SK-N-SH treated with all-trans-retinoic acid at 6 μM for 48 hours (cell line): ENCODE measurements at regions not wholly inside any gene's neighbourhood (a gene's known extent, or its start where the extent isn't known, plus 50 kb on each side); places are given as distances from the start of the nearest gene placed in this dataset.

Experiments used
- ARNTL ChIP-seq: fragments of 450-650 bp; formaldehyde crosslinking; IDR thresholded peaks from 2 replicates; pipeline ENCODE4 v1.5.0; 2020; ENCODE audit warnings: low read depth, mild to moderate bottlenecking, moderate library complexity, borderline replicate concordance
- CSDC2 ChIP-seq: fragments of 250-450 bp; sonication (Bioruptor Pico); IDR thresholded peaks from 2 replicates; pipeline ENCODE4 v1.5.0; 2020; ENCODE audit warnings: mild to moderate bottlenecking, moderate library complexity
- ISL1 ChIP-seq: fragments of 250-450 bp; sonication (Bioruptor Pico); IDR thresholded peaks from 2 replicates; pipeline ENCODE4 v2.1.2; 2022; ENCODE audit warnings: mild to moderate bottlenecking, moderate library complexity
- OSR1 ChIP-seq: fragments of 250-450 bp; sonication (Bioruptor Pico); IDR thresholded peaks from 2 replicates; pipeline ENCODE4 v1.8.0; 2022; ENCODE audit warnings: moderate library complexity, mild to moderate bottlenecking, inconsistent platforms
- PATZ1 ChIP-seq: fragments of 250-450 bp; sonication (Bioruptor Pico); IDR thresholded peaks from 2 replicates; pipeline ENCODE4 v1.8.0; 2020; ENCODE audit warnings: mild to moderate bottlenecking, moderate library complexity, borderline replicate concordance
- PPARA ChIP-seq: fragments of 250-450 bp; sonication (Bioruptor Pico); IDR thresholded peaks from 2 replicates; pipeline ENCODE4 v1.5.0; 2020; ENCODE audit warnings: mild to moderate bottlenecking, borderline replicate concordance
- RARB ChIP-seq: fragments of 250-450 bp; sonication (Bioruptor Pico); IDR thresholded peaks from 2 replicates; pipeline ENCODE4 v1.8.0; 2021; ENCODE audit warnings: mild to moderate bottlenecking, moderate library complexity
- SNAI2 ChIP-seq: fragments of 250-450 bp; sonication (Bioruptor Pico); IDR thresholded peaks from 2 replicates; pipeline ENCODE4 v1.5.0; 2020; ENCODE audit warnings: mild to moderate bottlenecking, moderate library complexity
- ZC3H10 ChIP-seq: fragments of 250-450 bp; sonication (Bioruptor Pico); IDR thresholded peaks from 2 replicates; pipeline ENCODE4 v1.5.1; 2021; ENCODE audit warnings: mild to moderate bottlenecking, moderate library complexity
- ZFP30 ChIP-seq: fragments of 450-650 bp; formaldehyde crosslinking; IDR thresholded peaks from 2 replicates; pipeline ENCODE4 v1.5.0; 2022; ENCODE audit warnings: mild to moderate bottlenecking, moderate library complexity
- ZNF565 ChIP-seq: fragments of 450-650 bp; formaldehyde crosslinking; conservative IDR thresholded peaks from 2 replicates; pipeline ENCODE4 v1.5.0; 2020; ENCODE audit warnings: low read depth, mild to moderate bottlenecking, moderate library complexity
- ZNF8 ChIP-seq: fragments of 450-650 bp; formaldehyde crosslinking; IDR thresholded peaks from 2 replicates; pipeline ENCODE4 v1.5.0; 2020; ENCODE audit warnings: mild to moderate bottlenecking, moderate library complexity
- TF ChIP-seq, protein P1 (sequence below): fragments of 250-450 bp; sonication (Bioruptor Pico); IDR thresholded peaks from 2 replicates; pipeline ENCODE4 v1.5.0; 2020; ENCODE audit warnings: mild to moderate bottlenecking, moderate library complexity

DNA sequence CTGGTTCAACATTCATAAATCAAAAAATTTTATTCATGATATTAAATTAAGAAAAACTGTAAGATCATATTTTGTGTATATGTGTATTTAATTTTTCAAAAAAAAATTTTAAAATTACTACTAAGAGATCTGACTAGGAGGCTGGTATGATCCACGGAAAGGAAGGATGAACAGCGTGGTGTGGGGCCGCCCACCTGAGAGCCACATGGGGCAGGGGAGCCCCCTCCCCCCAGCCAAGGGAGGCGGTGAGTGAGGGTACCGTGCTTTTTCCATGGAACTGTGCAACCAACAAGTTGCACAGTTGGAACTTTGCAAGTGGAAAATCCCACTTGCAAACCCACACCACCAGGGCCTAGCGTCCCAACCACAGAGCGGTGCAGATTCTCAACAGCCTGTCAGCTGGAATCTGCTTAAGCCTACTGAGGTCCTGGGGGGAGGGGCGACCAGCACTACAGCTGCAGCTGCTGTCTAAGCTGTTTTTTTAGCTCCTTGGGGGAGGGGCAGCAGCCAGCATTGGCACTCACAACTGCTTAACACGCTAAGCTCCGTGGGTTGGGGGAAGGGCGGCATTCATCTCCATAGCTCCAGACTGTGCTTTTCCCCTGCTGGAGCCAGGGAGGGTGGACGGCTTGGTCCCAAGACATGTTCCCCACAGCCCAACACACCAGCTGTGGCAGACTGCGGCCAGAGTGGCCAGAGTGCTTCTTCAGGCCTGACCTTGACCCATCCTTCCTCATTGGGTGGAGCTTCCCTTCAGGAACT lies 94.2 kb upstream of the IGFBP3 start:
- TF ChIP-seq OSR1 (CRISPR knock-in tag) (no peak), ISL1 (no peak), ZFP30 (CRISPR knock-in tag) (no peak), SNAI2 (no peak), ARNTL (CRISPR knock-in tag) (no peak), RARB (CRISPR knock-in tag) (no peak), PPARA (CRISPR knock-in tag) (no peak), CSDC2 (no peak), ZNF8 (CRISPR knock-in tag) (no peak), ZC3H10 (no peak), ZNF565 (CRISPR knock-in tag) (no peak), PATZ1 (no peak)
- TF ChIP-seq, protein P1, sequence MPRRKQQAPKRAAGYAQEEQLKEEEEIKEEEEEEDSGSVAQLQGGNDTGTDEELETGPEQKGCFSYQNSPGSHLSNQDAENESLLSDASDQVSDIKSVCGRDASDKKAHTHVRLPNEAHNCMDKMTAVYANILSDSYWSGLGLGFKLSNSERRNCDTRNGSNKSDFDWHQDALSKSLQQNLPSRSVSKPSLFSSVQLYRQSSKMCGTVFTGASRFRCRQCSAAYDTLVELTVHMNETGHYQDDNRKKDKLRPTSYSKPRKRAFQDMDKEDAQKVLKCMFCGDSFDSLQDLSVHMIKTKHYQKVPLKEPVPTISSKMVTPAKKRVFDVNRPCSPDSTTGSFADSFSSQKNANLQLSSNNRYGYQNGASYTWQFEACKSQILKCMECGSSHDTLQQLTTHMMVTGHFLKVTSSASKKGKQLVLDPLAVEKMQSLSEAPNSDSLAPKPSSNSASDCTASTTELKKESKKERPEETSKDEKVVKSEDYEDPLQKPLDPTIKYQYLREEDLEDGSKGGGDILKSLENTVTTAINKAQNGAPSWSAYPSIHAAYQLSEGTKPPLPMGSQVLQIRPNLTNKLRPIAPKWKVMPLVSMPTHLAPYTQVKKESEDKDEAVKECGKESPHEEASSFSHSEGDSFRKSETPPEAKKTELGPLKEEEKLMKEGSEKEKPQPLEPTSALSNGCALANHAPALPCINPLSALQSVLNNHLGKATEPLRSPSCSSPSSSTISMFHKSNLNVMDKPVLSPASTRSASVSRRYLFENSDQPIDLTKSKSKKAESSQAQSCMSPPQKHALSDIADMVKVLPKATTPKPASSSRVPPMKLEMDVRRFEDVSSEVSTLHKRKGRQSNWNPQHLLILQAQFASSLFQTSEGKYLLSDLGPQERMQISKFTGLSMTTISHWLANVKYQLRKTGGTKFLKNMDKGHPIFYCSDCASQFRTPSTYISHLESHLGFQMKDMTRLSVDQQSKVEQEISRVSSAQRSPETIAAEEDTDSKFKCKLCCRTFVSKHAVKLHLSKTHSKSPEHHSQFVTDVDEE: no peak
